ENCODE measurements at regions not wholly inside any gene's neighbourhood (a gene's known extent, or its start where the extent isn't known, plus 50 kb on each side); places are given as distances from the start of the nearest gene placed in this dataset.

GRCh38 chr14:25803386-25804018 lies 753.6 kb upstream of the STXBP6 start:
- TF ChIP-seq, protein P1, sequence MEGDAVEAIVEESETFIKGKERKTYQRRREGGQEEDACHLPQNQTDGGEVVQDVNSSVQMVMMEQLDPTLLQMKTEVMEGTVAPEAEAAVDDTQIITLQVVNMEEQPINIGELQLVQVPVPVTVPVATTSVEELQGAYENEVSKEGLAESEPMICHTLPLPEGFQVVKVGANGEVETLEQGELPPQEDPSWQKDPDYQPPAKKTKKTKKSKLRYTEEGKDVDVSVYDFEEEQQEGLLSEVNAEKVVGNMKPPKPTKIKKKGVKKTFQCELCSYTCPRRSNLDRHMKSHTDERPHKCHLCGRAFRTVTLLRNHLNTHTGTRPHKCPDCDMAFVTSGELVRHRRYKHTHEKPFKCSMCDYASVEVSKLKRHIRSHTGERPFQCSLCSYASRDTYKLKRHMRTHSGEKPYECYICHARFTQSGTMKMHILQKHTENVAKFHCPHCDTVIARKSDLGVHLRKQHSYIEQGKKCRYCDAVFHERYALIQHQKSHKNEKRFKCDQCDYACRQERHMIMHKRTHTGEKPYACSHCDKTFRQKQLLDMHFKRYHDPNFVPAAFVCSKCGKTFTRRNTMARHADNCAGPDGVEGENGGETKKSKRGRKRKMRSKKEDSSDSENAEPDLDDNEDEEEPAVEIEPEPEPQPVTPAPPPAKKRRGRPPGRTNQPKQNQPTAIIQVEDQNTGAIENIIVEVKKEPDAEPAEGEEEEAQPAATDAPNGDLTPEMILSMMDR (conservative IDR thresholded peaks at IDR 0.05; ENCODE audit: low read depth, low read length) = no peak
- TF ChIP-seq MAFK (IDR thresholded peaks at IDR 0.05; ENCODE audit: low read depth, low read length) (no peak), RAD21 (IDR thresholded peaks at IDR 0.05; ENCODE audit: low read length) (no peak)
